NOMO-1 treated with DMSO at 0.1 percent for 48 hours (cell line): ENCODE measurements at regions not wholly inside any gene's neighbourhood (a gene's known extent, or its start where the extent isn't known, plus 50 kb on each side); places are given as distances from the start of the nearest gene placed in this dataset.
A peak's percentile ranks its signal among the peaks of the same experiment; 100 is the strongest.
"Not testable (repeated sequence)": the region's sequence is repeated elsewhere in the genome, so short reads cannot be mapped to it uniquely, and the experiment has no call there.

Experiments used
- DNase-seq: peaks from one replicate; lab custom pipeline; 2025; ENCODE audit not compliant: unreplicated experiment; lab: John Stamatoyannopoulos, UW

GRCh38 chr17:33684735-33685134, 391.6 kb upstream of the ASIC2 start:
- no peak for DNase-seq

- no peak for DNase-seq
Observed at GRCh38 chr17:33686171-33686570, 393.1 kb upstream of the ASIC2 start.

- DNase-seq = no peak
Observed at GRCh38 chr17:33687831-33688230, 394.7 kb upstream of the ASIC2 start.

GRCh38 chr17:33688771-33689170, 395.7 kb upstream of the ASIC2 start:
- DNase-seq = no peak

GRCh38 chr17:33689725-33690124, 396.6 kb upstream of the ASIC2 start:
- no peak for DNase-seq

- no peak for DNase-seq
Observed at GRCh38 chr17:33695431-33695830, 402.3 kb upstream of the ASIC2 start.

- DNase-seq = no peak
Observed at GRCh38 chr17:33696102-33696501, 403.0 kb upstream of the ASIC2 start.

GRCh38 chr17:33697557-33697956, 404.5 kb upstream of the ASIC2 start:
- DNase-seq = no peak

- DNase-seq = no peak
Observed at GRCh38 chr17:33701910-33702309, 408.8 kb upstream of the ASIC2 start.

- DNase-seq = no peak
Observed at GRCh38 chr17:33704856-33705255, 411.8 kb upstream of the ASIC2 start.

GRCh38 chr17:33709881-33710280, 416.8 kb upstream of the ASIC2 start:
- DNase-seq = no peak

- no peak for DNase-seq
Observed at GRCh38 chr17:33712120-33712519, 419.0 kb upstream of the ASIC2 start.

GRCh38 chr17:33716957-33717356, 423.9 kb upstream of the ASIC2 start:
- DNase-seq = no peak

GRCh38 chr17:33723736-33724135, 430.6 kb upstream of the ASIC2 start:
- DNase-seq = not testable (repeated sequence)

- DNase-seq = no peak
Observed at GRCh38 chr17:33725675-33726271, 432.7 kb upstream of the ASIC2 start.

- DNase-seq = no peak
Observed at GRCh38 chr17:33730131-33730530, 437.0 kb upstream of the ASIC2 start.

- no peak for DNase-seq
Observed at GRCh38 chr17:33732116-33732515, 439.0 kb upstream of the ASIC2 start.

- no peak for DNase-seq
Observed at GRCh38 chr17:33739714-33740113, 446.6 kb upstream of the ASIC2 start.

- no peak for DNase-seq
Observed at GRCh38 chr17:33745047-33745760, 452.1 kb upstream of the ASIC2 start.

GRCh38 chr17:33749171-33749570, 456.1 kb upstream of the ASIC2 start:
- DNase-seq = no peak

GRCh38 chr17:33750943-33751701, 458.0 kb upstream of the ASIC2 start:
- DNase-seq = peak; percentile 42

GRCh38 chr17:33751702-33752065, 458.6 kb upstream of the ASIC2 start:
- no peak for DNase-seq
